MM.1S (cell line): ENCODE measurements at regions not wholly inside any gene's neighbourhood (a gene's known extent, or its start where the extent isn't known, plus 50 kb on each side); places are given as distances from the start of the nearest gene placed in this dataset.

ENCODE experiments used
- DNase-seq: peaks from one replicate; pipeline ENCODE4 v3.0.0-alpha.2; 2015
- H2AFZ ChIP-seq: fragments of 300-600 bp; sonication (generic); 2 replicates; pipeline ENCODE4 v1.6.0; 2016; ENCODE audit warnings: antibody characterized with exemption, low read length
- H3F3A ChIP-seq: fragments of 300-600 bp; sonication (generic); 2 replicates; pipeline ENCODE4 v1.6.1; 2016; ENCODE audit warnings: mild to moderate bottlenecking, antibody characterized with exemption, low read length, moderate library complexity, mixed read lengths; ENCODE audit not compliant: insufficient read depth
- H3K27ac ChIP-seq: fragments of 300-600 bp; sonication (generic); 2 replicates; pipeline ENCODE4 v1.5.1; 2016; ENCODE audit warnings: mild to moderate bottlenecking, low read length
- H3K27me3 ChIP-seq: fragments of 300-600 bp; sonication (generic); replicated peaks from 2 replicates; pipeline ENCODE4 v1.6.0; 2016; ENCODE audit warnings: low read length; ENCODE audit not compliant: insufficient read depth
- H3K36me3 ChIP-seq: fragments of 300-600 bp; sonication (generic); replicated peaks from 2 replicates; pipeline ENCODE4 v1.6.1; 2016; ENCODE audit warnings: mild to moderate bottlenecking, low read length, mixed read lengths; ENCODE audit not compliant: insufficient read depth
- H3K4me1 ChIP-seq: fragments of 300-600 bp; sonication (generic); 2 replicates; pipeline ENCODE4 v1.6.1; 2016; ENCODE audit warnings: low read length, mixed read lengths
- H3K4me2 ChIP-seq: fragments of 300-600 bp; sonication (generic); 2 replicates; pipeline ENCODE4 v1.6.0; 2016; ENCODE audit warnings: low read depth, low read length
- H3K4me3 ChIP-seq: fragments of 300-600 bp; sonication (generic); 2 replicates; pipeline ENCODE4 v1.5.1; 2016; ENCODE audit warnings: low read length, mixed read lengths
- H3K79me2 ChIP-seq: fragments of 300-600 bp; sonication (generic); 2 replicates; pipeline ENCODE4 v1.6.1; 2016; ENCODE audit warnings: mixed run types, low read length, mixed read lengths
- H3K9ac ChIP-seq: fragments of 300-600 bp; sonication (generic); 2 replicates; pipeline ENCODE4 v1.6.1; 2016; ENCODE audit warnings: low read length, mixed read lengths
- H3K9me2 ChIP-seq: fragments of 300-600 bp; sonication (generic); replicated peaks from 2 replicates; pipeline ENCODE4 v1.6.1; 2016; ENCODE audit warnings: mild to moderate bottlenecking, low read length, mixed read lengths; ENCODE audit not compliant: insufficient read depth
- H3K9me3 ChIP-seq: fragments of 300-600 bp; sonication (generic); replicated peaks from 2 replicates; pipeline ENCODE4 v1.6.1; 2016; ENCODE audit warnings: mild to moderate bottlenecking, low read length, mixed read lengths; ENCODE audit not compliant: insufficient read depth
- H4K20me1 ChIP-seq: fragments of 300-600 bp; sonication (generic); 2 replicates; pipeline ENCODE4 v1.6.1; 2016; ENCODE audit warnings: mild to moderate bottlenecking, low read length, moderate library complexity, mixed read lengths; ENCODE audit not compliant: insufficient read depth
- EZH2 ChIP-seq: fragments of 300-600 bp; sonication (generic); optimal IDR thresholded peaks from 2 replicates; pipeline ENCODE3; 2017; ENCODE audit warnings: low read depth, mild to moderate bottlenecking, antibody characterized with exemption, low read length, mixed read lengths
- EZH2phosphoT487 ChIP-seq: fragments of 300-600 bp; sonication (generic); IDR thresholded peaks from 2 replicates; pipeline ENCODE4 v1.6.1; 2018; ENCODE audit warnings: antibody characterized with exemption, low read length
- TF ChIP-seq, protein P1 (sequence below): fragments of 300-600 bp; sonication (generic); IDR thresholded peaks from 2 replicates; pipeline ENCODE4 v1.5.1; 2016; ENCODE audit warnings: antibody characterized with exemption, low read length, mixed read lengths

DNA sequence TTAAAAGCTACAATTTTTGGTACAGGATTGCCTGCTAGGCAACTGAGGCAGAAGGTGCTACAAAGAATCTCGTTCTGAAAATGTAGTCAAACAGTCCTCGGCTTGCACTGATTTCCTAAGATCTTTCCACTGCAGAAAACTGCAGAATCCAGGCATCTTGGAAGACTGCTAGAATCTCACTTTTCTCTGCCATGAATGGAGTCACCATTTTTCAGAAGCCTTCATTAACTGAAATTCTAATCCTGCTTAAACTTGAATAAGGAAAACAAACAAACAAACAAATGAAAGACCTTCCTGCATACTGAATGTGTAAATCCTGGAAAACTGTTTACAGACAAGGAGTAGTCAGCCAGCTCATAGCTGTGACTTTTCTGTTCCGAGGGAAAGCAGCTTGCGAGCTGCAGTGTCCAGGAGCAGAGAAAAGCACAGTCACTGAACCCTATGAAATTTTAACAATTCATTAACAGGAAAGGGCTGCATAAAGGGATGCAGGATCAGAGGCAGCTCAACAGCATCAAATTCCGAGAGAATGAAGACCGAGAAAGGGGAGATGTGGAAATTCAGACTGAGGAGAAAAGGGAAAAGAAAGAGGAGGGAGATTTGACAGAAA is 210.5 kb upstream of the PIK3C3 start:
- Histone ChIP-seq H3K4me3 (no peak overlapping the region), H3K36me3 (no peaks in the 10 kb centered on the region), H3K9me2 (no peaks in the 10 kb centered on the region), H3K27ac (no peak overlapping the region), H3F3A (no peaks in the 10 kb centered on the region), H2AFZ (no peak overlapping the region), H3K9ac (no peak overlapping the region), H4K20me1 (no peaks in the 10 kb centered on the region), H3K4me1 (no peaks in the 10 kb centered on the region), H3K27me3 (no peaks in the 10 kb centered on the region), H3K9me3 (no peaks in the 10 kb centered on the region), H3K4me2 (no peak overlapping the region), H3K79me2 (no peaks in the 10 kb centered on the region)
- no peak for DNase-seq
- TF ChIP-seq EZH2: no peak
- TF ChIP-seq, protein P1, sequence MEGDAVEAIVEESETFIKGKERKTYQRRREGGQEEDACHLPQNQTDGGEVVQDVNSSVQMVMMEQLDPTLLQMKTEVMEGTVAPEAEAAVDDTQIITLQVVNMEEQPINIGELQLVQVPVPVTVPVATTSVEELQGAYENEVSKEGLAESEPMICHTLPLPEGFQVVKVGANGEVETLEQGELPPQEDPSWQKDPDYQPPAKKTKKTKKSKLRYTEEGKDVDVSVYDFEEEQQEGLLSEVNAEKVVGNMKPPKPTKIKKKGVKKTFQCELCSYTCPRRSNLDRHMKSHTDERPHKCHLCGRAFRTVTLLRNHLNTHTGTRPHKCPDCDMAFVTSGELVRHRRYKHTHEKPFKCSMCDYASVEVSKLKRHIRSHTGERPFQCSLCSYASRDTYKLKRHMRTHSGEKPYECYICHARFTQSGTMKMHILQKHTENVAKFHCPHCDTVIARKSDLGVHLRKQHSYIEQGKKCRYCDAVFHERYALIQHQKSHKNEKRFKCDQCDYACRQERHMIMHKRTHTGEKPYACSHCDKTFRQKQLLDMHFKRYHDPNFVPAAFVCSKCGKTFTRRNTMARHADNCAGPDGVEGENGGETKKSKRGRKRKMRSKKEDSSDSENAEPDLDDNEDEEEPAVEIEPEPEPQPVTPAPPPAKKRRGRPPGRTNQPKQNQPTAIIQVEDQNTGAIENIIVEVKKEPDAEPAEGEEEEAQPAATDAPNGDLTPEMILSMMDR: no peak

DNA sequence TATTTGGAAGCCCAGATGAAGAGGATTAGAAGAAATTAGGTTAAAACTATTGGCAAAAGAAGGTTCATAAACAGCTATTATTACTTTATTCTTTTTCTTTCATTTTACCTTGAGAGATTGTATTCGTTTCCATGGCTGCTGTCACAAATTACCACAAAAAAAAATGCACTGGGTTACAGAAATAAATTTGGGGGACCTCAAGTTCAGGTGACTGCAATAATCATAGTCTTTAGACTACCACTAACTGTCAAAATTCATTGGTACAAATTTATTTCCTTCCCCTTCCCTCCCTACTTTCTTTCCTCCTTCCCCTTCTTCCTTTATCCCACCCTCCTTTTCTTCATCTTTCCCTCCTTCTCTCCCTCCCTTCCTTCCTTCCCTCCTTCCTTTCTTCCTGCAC is 217.8 kb upstream of the PIK3C3 start:
- H3K4me3 ChIP-seq: no peak overlapping the region
- no peaks in the 10 kb centered on the region for H3K9me2 ChIP-seq
- no peak overlapping the region for H3K27ac ChIP-seq
- no peaks in the 10 kb centered on the region for H3K9me3 ChIP-seq
- H3K4me1 ChIP-seq: no peaks in the 10 kb centered on the region
- no peaks in the 10 kb centered on the region for H3F3A ChIP-seq
- H3K4me2 ChIP-seq: no peak overlapping the region
- no peaks in the 10 kb centered on the region for H3K36me3 ChIP-seq
- H3K27me3 ChIP-seq: no peaks in the 10 kb centered on the region
- no peak overlapping the region for H3K9ac ChIP-seq
- H2AFZ ChIP-seq: no peak overlapping the region
- TF ChIP-seq EZH2: no peak
- no peak for TF ChIP-seq EZH2phosphoT487
- TF ChIP-seq, protein P1: no peak
- DNase-seq: no peak
- no peaks in the 10 kb centered on the region for H4K20me1 ChIP-seq
- H3K79me2 ChIP-seq: no peaks in the 10 kb centered on the region

DNA sequence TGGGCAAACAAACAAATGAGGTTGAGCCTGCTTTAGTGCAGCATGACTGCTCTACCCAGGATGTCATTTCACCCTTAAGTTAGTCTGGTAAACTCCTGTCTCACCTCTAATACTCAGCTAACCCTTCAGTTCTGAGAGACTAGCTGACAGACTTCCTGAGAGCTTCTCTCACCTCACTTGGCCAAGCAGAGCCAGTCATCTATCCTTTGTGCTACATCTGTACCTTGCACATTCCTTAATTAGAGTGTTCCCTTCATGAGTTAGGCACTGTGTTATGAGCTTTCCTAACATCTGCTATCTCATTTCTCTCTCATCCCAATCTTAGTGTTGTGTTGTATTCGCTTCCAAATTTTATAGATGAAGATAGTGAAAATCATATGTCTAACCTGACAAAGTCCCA is 220.1 kb upstream of the PIK3C3 start:
- no peak for DNase-seq
- TF ChIP-seq EZH2phosphoT487: no peak
- no peak for TF ChIP-seq EZH2
- TF ChIP-seq, protein P1: no peak
- H3K4me1 ChIP-seq: no peaks in the 10 kb centered on the region

More for the DNA sequence above, 220.1 kb upstream of the PIK3C3 start:
- Histone ChIP-seq H3K27me3 (no peaks in the 10 kb centered on the region), H3K4me3 (no peak overlapping the region), H3K9ac (no peak overlapping the region), H3F3A (no peaks in the 10 kb centered on the region), H2AFZ (no peak overlapping the region), H3K36me3 (no peaks in the 10 kb centered on the region), H3K9me2 (no peaks in the 10 kb centered on the region), H3K79me2 (no peaks in the 10 kb centered on the region), H3K9me3 (no peaks in the 10 kb centered on the region), H3K4me2 (no peak overlapping the region), H4K20me1 (no peaks in the 10 kb centered on the region), H3K27ac (no peak overlapping the region)
